ENCODE measurements at regions not wholly inside any gene's neighbourhood (a gene's known extent, or its start where the extent isn't known, plus 50 kb on each side); places are given as distances from the start of the nearest gene placed in this dataset.

- TF ChIP-seq CTCF (IDR thresholded peaks at IDR 0.05) (no peak), POLR2A (IDR thresholded peaks at IDR 0.05) (no peak)
These were observed 533.5 kb downstream of the BUD13 start for GRCh38 chr11:116239247-116239646.
